BLaER1 (cell line): ENCODE measurements at regions not wholly inside any gene's neighbourhood (a gene's known extent, or its start where the extent isn't known, plus 50 kb on each side); places are given as distances from the start of the nearest gene placed in this dataset.

Experiments
- H3K27ac ChIP-seq: shearing (Covaris generic); formaldehyde crosslinking; 2 replicates; pipeline ENCODE4 v1.8.1; 2022
- H3K27me3 ChIP-seq: shearing (Covaris generic); formaldehyde crosslinking; 2 replicates; pipeline ENCODE4 v1.8.1; 2022
- H3K36me3 ChIP-seq: shearing (Covaris generic); formaldehyde crosslinking; 2 replicates; pipeline ENCODE4 v1.8.1; 2022
- H3K4me1 ChIP-seq: shearing (Covaris generic); formaldehyde crosslinking; 2 replicates; pipeline ENCODE4 v1.8.1; 2022
- H3K4me2 ChIP-seq: shearing (Covaris generic); formaldehyde crosslinking; 2 replicates; pipeline ENCODE4 v1.8.1; 2022
- H3K4me3 ChIP-seq: shearing (Covaris generic); formaldehyde crosslinking; 2 replicates; pipeline ENCODE4 v1.8.1; 2022
- H3K9ac ChIP-seq: shearing (Covaris generic); formaldehyde crosslinking; 2 replicates; pipeline ENCODE4 v1.8.1; 2022
- H3K9me3 ChIP-seq: shearing (Covaris generic); formaldehyde crosslinking; 2 replicates; pipeline ENCODE4 v1.8.1; 2022
- H4K20me1 ChIP-seq: shearing (Covaris generic); formaldehyde crosslinking; 2 replicates; pipeline ENCODE4 v1.8.1; 2022
- Cebpa-rat ChIP-seq: shearing (Covaris generic); IDR thresholded peaks from 2 replicates; pipeline ENCODE4 v1.8.1; 2022

DNA sequence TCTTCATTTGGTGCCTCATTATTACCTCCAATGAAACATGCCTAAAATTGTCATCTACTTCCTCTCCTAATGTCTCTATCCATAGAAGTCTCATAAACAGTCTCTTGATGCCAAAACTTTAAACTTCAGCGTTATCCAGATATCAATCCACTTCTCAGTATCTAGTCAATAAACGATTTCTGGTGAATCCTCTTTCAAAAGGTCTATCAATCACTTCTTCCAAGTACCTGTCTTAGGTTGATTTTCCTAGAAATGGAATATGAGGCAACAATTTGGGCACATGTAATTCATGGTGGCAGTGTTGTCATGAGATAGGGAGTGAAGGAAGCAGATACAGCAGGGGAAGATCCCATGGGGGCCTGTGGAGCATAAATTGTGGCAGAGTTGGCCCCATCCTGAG is 348.5 kb upstream of the POU1F1 start:
- H3K9me3 ChIP-seq: no peaks in the 10 kb centered on the region
- H3K9ac ChIP-seq: no peak overlapping the region
- H3K27ac ChIP-seq: no peak overlapping the region
- no peaks in the 10 kb centered on the region for H3K36me3 ChIP-seq
- no peak overlapping the region for H3K4me2 ChIP-seq
- H3K4me1 ChIP-seq: no peaks in the 10 kb centered on the region
- TF ChIP-seq Cebpa-rat: no peak
- no peak overlapping the region for H3K4me3 ChIP-seq
- no peaks in the 10 kb centered on the region for H4K20me1 ChIP-seq
- H3K27me3 ChIP-seq: no peaks in the 10 kb centered on the region

DNA sequence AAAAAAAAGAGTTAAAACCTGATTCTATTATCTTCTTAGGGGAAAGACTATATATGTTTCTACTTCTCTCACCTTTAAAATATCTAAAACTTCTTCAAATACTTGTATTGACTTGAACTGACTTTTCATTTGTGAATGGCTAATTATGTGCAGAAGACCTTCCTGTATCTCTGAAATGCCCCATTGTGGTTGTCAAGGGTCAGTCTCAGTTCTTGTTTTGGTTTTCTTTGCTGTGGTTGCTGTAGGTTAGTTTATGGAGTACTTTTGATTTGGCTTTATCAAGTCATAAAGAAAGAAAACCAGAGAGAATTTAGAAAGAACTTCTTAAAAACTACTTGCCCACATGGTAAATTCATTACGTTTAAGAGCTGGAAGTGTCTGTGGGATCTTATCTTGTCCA is 345.3 kb upstream of the POU1F1 start:
- Histone ChIP-seq H3K9me3 (no peaks in the 10 kb centered on the region), H3K4me1 (no peaks in the 10 kb centered on the region), H3K27ac (no peak overlapping the region), H4K20me1 (no peaks in the 10 kb centered on the region), H3K9ac (no peak overlapping the region), H3K36me3 (no peaks in the 10 kb centered on the region), H3K27me3 (no peaks in the 10 kb centered on the region), H3K4me3 (no peak overlapping the region), H3K4me2 (no peak overlapping the region)
- TF ChIP-seq Cebpa-rat: no peak

DNA sequence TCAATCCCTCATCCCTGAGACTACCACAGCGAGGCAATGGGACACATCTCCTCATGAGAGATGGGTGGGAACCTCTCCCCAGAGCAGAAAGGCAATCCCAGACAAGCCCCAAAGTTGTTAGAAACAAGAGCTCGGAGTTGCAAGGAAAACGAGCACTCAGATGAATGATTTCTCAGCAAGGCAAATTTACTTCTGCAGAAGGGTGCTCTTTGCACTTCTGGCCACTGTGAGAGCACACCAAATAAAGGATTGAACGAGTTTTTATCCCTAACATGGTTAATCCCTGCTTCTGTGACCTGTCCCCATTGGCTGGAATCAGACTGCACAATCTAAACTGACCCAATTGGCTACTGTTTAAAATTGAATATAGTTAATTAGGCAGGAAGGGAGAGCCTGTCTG is 339.1 kb upstream of the POU1F1 start:
- no peak for TF ChIP-seq Cebpa-rat
- no peaks in the 10 kb centered on the region for H4K20me1 ChIP-seq
- peaks cover 19% of the 10 kb centered on the region for H3K9me3 ChIP-seq
- H3K4me3 ChIP-seq: no peak overlapping the region
- no peaks in the 10 kb centered on the region for H3K4me1 ChIP-seq
- no peak overlapping the region for H3K9ac ChIP-seq
- no peaks in the 10 kb centered on the region for H3K36me3 ChIP-seq
- H3K27ac ChIP-seq: no peak overlapping the region
- H3K27me3 ChIP-seq: no peaks in the 10 kb centered on the region
- no peak overlapping the region for H3K4me2 ChIP-seq

DNA sequence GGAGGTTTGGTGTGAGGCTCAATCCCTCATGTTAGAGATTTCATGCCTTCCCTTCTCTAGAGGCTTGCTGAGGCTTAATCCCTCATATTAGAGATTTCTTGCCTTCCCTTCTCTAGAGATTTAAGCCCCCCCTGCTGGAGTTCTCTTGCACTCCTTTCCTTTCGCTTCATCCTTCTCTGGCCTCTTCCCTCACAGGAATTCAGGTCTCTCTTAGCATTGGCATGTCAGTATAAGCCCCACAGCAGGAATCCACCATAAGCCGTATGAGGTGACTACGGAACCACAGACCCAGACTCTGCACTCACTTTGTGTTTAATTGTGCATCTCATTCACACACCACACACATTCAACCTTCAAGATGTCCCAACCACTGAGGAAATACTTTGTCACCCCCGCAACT is 338.6 kb upstream of the POU1F1 start:
- H3K27me3 ChIP-seq: no peaks in the 10 kb centered on the region
- no peaks in the 10 kb centered on the region for H3K36me3 ChIP-seq
- H3K9ac ChIP-seq: no peak overlapping the region
- H3K4me3 ChIP-seq: no peak overlapping the region
- H3K4me2 ChIP-seq: no peak overlapping the region
- no peaks in the 10 kb centered on the region for H4K20me1 ChIP-seq
- H3K4me1 ChIP-seq: no peaks in the 10 kb centered on the region
- peaks cover 19% of the 10 kb centered on the region for H3K9me3 ChIP-seq
- TF ChIP-seq Cebpa-rat: no peak
- no peak overlapping the region for H3K27ac ChIP-seq

DNA sequence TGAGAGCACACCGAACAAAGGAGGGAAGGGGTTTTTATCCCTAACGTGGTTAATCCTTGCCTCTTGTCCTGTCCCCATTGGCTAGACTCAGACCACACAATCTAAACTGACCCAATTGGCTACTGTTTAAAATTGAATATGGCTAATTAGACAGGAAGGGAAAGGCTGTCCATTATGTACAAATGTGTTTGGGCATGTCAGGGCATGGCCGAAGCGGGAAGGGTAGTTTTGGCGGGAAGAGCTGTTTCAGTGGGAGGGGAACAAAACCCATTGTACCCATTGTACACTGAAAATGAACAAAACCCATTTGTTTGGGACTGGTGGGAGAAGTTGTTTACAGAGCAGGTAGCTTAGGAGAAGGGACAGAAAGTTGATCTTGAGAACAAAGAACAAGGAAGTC is 330.9 kb upstream of the POU1F1 start:
- TF ChIP-seq Cebpa-rat: no peak
- H3K27ac ChIP-seq: no peak overlapping the region
- no peaks in the 10 kb centered on the region for H3K27me3 ChIP-seq
- peaks cover 29% of the 10 kb centered on the region for H3K9me3 ChIP-seq
- H3K4me2 ChIP-seq: no peak overlapping the region
- no peak overlapping the region for H3K4me3 ChIP-seq
- H3K4me1 ChIP-seq: no peaks in the 10 kb centered on the region
- H3K36me3 ChIP-seq: no peaks in the 10 kb centered on the region
- H3K9ac ChIP-seq: no peak overlapping the region
- H4K20me1 ChIP-seq: no peaks in the 10 kb centered on the region

DNA sequence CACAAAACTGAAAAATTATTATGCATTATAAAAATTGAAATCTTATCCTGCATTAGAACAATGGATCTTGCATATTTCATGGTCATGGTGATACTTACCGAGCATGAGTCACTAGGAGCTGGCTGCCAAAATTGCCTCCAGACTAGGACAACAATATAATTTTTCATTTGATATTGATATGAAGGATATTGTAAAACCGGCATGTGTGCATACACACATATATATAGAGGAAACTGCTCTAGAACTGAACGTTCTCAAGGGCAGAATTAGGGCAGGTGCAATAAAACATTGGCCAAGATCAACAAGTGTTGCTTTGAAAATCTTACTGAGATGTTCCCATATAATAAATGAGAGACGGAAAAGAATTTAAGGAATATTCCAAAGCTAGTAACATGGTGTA is 319.4 kb upstream of the POU1F1 start:
- Histone ChIP-seq H3K36me3 (no peaks in the 10 kb centered on the region), H3K4me2 (no peak overlapping the region), H3K4me1 (no peaks in the 10 kb centered on the region)

DNA sequence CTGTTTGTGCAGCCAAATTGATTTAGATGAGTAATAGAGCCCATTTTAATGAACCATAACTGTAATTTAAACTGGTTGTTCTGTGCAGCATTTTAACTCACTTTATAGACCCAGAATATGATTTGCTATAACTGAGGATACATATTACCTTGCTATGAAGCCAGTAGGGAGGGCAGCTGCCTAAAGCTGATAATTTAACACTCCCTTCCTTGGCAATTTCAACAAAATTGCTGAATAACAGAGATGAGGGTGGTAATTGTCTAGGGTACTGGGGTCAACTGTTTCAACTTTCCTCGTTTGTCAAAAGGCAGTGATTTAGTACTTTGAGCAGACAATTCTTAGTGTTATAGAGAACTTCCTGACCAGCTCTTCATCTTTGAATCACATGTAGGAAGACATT is 304.9 kb upstream of the POU1F1 start:
- no peak overlapping the region for H3K4me2 ChIP-seq
- H3K9me3 ChIP-seq: no peaks in the 10 kb centered on the region
- H4K20me1 ChIP-seq: no peaks in the 10 kb centered on the region
- no peaks in the 10 kb centered on the region for H3K27me3 ChIP-seq
- no peak overlapping the region for H3K4me3 ChIP-seq
- TF ChIP-seq Cebpa-rat: no peak
- H3K9ac ChIP-seq: no peak overlapping the region
- no peaks in the 10 kb centered on the region for H3K4me1 ChIP-seq
- H3K36me3 ChIP-seq: no peaks in the 10 kb centered on the region
- H3K27ac ChIP-seq: no peak overlapping the region

More for the DNA sequence above, 319.4 kb upstream of the POU1F1 start:
- no peak overlapping the region for H3K9ac ChIP-seq
- no peak overlapping the region for H3K4me3 ChIP-seq
- H3K9me3 ChIP-seq: peaks cover 10% of the 10 kb centered on the region
- no peak for TF ChIP-seq Cebpa-rat
- no peaks in the 10 kb centered on the region for H3K27me3 ChIP-seq
- no peaks in the 10 kb centered on the region for H4K20me1 ChIP-seq
- H3K27ac ChIP-seq: no peak overlapping the region

DNA sequence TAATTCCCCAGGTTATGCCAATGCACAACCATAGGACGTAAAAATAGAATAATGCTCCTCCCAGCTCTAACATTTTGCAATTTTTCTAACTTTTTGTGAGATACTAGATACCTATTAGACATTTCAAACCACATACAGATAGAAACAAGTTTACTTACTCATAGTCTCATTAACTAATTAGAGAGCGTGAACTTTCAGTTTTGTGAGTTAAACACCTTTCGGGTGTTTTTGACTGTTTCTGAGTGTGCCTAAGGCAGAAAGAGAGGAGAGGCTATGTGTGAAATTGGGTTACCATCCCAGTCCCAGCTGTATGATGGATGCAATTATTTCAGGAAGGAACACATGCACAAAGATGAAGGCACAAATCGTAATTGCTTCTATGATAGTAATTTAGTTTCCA is 300.4 kb upstream of the POU1F1 start:
- no peak overlapping the region for H3K4me3 ChIP-seq
- H3K36me3 ChIP-seq: no peaks in the 10 kb centered on the region
- no peak overlapping the region for H3K27ac ChIP-seq
- H3K27me3 ChIP-seq: no peaks in the 10 kb centered on the region
- no peaks in the 10 kb centered on the region for H3K4me1 ChIP-seq
- H4K20me1 ChIP-seq: no peaks in the 10 kb centered on the region
- no peak overlapping the region for H3K4me2 ChIP-seq
- no peak for TF ChIP-seq Cebpa-rat
- no peak overlapping the region for H3K9ac ChIP-seq
- H3K9me3 ChIP-seq: no peaks in the 10 kb centered on the region

DNA sequence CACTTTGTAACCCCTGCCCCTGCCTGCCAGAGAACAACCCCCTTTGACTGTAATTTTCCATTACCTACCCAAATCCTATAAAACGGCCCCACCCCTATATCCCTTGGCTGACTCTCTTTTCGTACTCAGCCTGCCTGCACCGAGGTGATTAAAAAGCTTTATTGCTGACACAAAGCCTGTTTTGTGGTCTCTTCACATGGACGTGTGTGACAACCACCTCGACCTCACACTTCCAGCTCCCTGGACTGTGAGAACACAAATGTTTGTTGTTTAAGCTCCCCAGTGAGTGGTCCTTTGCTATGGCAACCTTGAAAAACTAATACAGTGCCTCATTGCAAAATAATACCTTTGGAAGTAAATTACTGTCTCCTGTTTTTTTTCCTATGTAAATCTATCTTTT is 299.2 kb upstream of the POU1F1 start:
- no peak overlapping the region for H3K4me3 ChIP-seq
- no peaks in the 10 kb centered on the region for H4K20me1 ChIP-seq
- no peaks in the 10 kb centered on the region for H3K9me3 ChIP-seq
- no peak for TF ChIP-seq Cebpa-rat
- H3K27ac ChIP-seq: no peak overlapping the region
- no peak overlapping the region for H3K4me2 ChIP-seq
- no peak overlapping the region for H3K9ac ChIP-seq
- H3K27me3 ChIP-seq: no peaks in the 10 kb centered on the region
- no peaks in the 10 kb centered on the region for H3K36me3 ChIP-seq
- no peaks in the 10 kb centered on the region for H3K4me1 ChIP-seq

DNA sequence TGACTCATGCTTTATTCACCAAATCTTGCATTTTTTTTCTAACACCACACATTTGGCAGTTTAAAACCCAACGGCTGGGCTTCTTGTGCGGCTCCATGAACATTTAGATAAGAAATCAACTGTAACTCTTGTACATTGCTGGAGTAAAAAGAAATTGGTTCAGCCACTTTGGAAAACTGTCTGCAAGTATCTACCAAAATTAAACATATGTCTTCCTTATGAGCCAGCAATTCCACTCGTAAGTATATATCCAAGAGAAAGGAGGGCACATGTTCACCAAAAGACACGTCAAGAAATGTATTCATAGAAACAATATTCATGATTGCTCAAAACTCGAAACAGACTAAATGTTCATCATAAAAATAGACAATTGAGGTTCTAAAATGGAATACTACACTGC is 291.9 kb upstream of the POU1F1 start:
- no peak for TF ChIP-seq Cebpa-rat
- no peaks in the 10 kb centered on the region for H3K9me3 ChIP-seq
- no peaks in the 10 kb centered on the region for H3K4me1 ChIP-seq
- no peaks in the 10 kb centered on the region for H3K36me3 ChIP-seq
- H3K27ac ChIP-seq: no peak overlapping the region
- no peaks in the 10 kb centered on the region for H3K27me3 ChIP-seq
- H4K20me1 ChIP-seq: no peaks in the 10 kb centered on the region
- H3K9ac ChIP-seq: no peak overlapping the region
- no peak overlapping the region for H3K4me2 ChIP-seq
- H3K4me3 ChIP-seq: no peak overlapping the region

DNA sequence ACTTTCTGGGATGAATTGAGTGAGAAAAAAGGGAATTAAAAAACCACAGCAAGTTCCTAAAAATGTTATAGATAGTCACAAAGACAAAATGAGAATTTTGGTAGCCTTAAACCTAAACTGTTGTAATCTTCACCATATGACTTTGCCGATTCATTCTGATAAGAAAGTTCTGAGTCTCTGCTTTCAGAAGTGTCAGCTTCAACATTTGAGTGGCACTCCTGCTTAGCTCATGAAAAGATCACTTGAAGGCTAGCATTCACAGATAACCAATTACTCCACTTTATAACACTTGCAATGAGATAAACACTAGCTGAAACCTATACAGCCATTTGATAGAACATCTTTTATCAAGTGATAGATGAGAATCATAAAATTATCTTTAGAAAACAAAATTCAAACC is 288.1 kb upstream of the POU1F1 start:
- no peaks in the 10 kb centered on the region for H3K36me3 ChIP-seq
- H3K27ac ChIP-seq: no peak overlapping the region
- no peak overlapping the region for H3K4me2 ChIP-seq

More for the DNA sequence above, 288.1 kb upstream of the POU1F1 start:
- TF ChIP-seq Cebpa-rat: no peak
- no peaks in the 10 kb centered on the region for H3K9me3 ChIP-seq
- H4K20me1 ChIP-seq: no peaks in the 10 kb centered on the region
- H3K4me3 ChIP-seq: no peak overlapping the region
- no peak overlapping the region for H3K9ac ChIP-seq
- H3K4me1 ChIP-seq: no peaks in the 10 kb centered on the region
- no peaks in the 10 kb centered on the region for H3K27me3 ChIP-seq
